Neural progenitor cell (in vitro differentiated cells): ENCODE measurements at regions not wholly inside any gene's neighbourhood (a gene's known extent, or its start where the extent isn't known, plus 50 kb on each side); places are given as distances from the start of the nearest gene placed in this dataset.

Source experiments
- EZH2phosphoT487 ChIP-seq: fragments of 200-600 bp; sonication (generic); IDR thresholded peaks from 2 replicates; pipeline ENCODE4 v1.6.1; 2017; ENCODE audit warnings: antibody characterized with exemption
- TF ChIP-seq, protein P1 (sequence below): fragments of 200-600 bp; sonication (generic); IDR thresholded peaks from 2 replicates; pipeline ENCODE4 v1.5.1; 2017; ENCODE audit warnings: antibody characterized with exemption, mild to moderate bottlenecking

DNA sequence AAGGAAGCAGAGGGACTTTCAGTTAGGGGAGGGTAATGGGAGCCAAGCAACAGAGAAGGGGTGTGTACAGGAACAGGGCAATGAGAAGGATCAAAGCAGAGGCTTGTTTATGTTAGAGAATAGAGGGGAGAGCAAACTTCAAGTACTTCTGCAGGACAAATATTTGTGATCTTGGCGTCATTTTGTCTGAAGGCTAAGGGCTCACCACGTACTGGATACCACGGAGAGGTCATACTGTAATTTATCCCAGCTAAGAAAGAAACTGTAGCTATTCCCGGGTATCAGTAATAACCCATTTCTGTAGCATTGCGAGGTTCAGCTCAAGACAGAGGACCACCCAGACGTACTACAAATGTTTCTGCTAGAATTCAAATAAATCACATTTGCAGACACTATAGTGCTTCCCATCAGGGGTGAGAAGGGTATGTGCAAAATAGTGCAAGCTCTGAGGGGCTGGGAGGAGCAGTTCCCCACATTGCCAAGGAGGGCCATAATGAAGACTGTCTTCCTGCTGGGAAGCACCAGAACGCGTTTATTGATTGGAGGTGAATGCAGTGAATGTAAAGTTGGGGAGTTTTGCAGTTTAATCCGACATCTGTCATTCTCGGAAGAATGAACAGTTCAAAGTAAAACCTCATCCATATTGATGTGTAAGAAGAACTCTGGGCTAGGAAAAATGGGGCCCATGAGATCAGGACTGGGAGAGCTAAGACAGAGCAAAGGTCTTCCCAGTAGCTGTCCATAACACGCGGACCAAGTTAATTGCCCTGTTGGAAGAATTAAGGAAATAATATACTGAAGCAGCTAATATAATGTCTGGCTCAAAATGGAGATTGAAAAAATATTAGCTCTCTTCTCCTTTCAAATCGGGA is 136.9 kb downstream of the RWDD3 start:
- TF ChIP-seq, protein P1, sequence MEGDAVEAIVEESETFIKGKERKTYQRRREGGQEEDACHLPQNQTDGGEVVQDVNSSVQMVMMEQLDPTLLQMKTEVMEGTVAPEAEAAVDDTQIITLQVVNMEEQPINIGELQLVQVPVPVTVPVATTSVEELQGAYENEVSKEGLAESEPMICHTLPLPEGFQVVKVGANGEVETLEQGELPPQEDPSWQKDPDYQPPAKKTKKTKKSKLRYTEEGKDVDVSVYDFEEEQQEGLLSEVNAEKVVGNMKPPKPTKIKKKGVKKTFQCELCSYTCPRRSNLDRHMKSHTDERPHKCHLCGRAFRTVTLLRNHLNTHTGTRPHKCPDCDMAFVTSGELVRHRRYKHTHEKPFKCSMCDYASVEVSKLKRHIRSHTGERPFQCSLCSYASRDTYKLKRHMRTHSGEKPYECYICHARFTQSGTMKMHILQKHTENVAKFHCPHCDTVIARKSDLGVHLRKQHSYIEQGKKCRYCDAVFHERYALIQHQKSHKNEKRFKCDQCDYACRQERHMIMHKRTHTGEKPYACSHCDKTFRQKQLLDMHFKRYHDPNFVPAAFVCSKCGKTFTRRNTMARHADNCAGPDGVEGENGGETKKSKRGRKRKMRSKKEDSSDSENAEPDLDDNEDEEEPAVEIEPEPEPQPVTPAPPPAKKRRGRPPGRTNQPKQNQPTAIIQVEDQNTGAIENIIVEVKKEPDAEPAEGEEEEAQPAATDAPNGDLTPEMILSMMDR: no peak
- TF ChIP-seq EZH2phosphoT487: no peak
